ENCODE measurements at regions not wholly inside any gene's neighbourhood (a gene's known extent, or its start where the extent isn't known, plus 50 kb on each side); places are given as distances from the start of the nearest gene placed in this dataset.
A peak's percentile ranks its signal among the peaks of the same experiment; 100 is the strongest.

DNA sequence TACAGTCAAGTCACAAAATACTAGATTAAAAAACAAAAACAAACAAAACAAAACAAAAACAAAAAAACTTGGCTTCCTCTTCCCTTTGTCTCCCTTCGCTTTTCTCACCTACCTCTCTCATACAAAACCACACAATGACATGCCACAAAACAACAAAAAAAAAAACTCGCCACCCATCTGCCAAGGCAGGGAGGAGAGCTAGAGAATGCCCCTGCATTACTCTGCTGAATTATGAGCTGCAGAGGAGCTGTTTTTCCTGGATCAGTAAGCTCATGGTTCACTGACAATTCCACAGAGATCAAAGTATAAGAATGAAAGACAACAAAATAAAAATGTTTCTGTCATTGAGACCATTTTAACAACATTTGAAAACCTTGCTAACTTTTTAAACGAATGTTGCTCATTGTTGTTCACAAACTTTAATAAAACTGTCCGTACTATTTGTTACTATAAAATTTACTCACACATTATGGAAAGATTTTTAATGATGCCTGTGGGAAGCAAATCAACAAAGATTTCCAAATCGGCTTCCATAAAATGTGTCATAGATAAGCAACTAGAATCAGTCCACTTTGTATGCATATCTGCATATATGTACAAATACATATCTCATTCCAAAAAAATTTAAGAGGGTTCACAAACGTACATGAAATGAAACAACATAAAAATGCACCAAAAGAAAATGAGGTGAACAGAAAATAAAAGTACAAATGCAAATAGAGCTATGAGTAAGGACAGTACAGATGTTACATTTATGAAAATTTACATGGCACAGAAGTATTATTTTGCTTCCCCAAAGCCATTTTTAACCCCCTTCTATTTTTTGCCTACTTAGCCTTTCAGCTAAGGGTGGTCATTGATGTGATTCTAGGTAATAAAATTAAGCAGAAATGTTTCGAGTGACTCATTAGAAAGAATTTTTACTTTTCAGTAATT, 252.4 kb upstream of the FAT4 start:
- no peak for DNase-seq (ENCODE audit: low spot score)

DNA sequence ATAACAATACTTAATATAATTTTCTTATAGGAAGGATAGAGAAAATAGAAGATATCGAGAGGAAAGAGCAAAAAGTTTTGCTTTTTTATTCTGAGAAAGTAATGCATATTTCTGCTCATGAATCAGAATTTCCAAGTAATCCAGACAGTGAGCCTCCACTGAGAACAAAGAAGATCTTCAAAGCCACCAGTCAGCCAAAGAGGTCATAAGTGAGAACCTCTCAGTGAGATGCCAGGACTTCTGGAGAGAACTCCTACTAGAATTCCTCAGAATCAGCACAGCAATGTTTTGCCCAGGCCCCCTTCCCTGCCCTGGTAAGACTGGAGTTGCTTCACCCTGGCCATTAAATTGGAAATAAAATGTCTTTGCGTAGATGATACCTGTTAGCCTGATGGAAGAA, 254.4 kb upstream of the FAT4 start:
- DNase-seq (ENCODE audit: low spot score) = no peak

GRCh38 chr4:125049711-125050110, 265.0 kb upstream of the FAT4 start:
- DNase-seq (ENCODE audit: low spot score) = no peak

GRCh38 chr4:125045311-125045710, 269.4 kb upstream of the FAT4 start:
- no peak for DNase-seq (ENCODE audit: low spot score)

DNA sequence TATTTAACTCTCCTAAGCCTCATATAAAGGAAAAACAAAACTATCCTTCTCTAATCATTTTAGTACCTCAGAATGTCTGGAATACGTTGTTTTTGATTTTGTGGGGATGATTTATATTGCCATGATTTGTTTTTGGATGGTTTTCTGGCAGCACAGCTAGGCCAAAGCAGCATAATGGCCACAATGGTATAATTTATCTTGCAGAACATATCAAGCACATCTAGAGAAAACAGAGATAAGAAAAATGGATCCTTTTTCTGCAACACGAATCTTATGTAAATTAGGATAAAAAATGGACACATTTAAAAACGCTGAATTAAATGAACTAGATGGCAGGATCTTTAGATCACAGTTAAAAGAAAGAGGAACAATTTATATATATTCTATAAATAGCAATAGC, 269.9 kb upstream of the FAT4 start:
- DNase-seq (ENCODE audit: low spot score) = no peak

DNA sequence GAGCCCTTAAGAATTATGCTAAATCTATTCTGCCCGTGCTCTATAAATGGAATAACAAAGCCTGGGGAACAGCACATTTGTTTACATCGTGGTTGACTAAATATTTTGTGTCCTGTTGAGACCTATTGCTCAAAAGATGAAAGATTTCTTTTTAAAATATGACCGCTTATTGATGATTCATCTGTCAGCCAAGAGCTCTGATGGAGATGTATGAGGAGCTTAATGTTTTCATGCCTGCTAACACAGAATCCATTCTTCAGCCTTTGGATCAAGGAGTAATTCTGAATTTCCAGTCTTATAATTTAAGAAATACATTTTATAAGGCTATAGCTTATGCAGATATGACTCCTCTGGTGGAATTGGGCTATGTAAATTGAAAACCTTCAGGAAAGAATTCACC, 271.3 kb upstream of the FAT4 start:
- DNase-seq (ENCODE audit: low spot score) = no peak

DNA sequence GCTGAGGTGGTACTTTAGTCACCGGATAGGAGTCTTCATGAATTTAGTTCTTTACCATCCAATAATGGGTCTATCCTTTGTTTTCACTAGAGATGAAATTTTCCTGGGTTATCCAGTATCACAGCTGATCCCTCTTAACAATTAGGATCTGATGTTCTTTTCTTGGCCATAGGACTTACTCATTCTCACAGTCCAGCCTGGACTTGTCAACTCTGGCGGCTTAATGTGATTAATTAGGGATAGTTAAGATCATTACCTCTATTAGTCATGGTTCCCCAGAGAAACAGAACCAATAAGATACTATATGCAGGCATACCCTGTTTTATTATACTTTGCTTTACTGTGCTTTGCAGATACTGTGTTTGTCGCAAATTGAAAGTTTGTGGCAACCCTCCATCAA, 272.7 kb upstream of the FAT4 start:
- no peak for DNase-seq (ENCODE audit: low spot score)

DNA sequence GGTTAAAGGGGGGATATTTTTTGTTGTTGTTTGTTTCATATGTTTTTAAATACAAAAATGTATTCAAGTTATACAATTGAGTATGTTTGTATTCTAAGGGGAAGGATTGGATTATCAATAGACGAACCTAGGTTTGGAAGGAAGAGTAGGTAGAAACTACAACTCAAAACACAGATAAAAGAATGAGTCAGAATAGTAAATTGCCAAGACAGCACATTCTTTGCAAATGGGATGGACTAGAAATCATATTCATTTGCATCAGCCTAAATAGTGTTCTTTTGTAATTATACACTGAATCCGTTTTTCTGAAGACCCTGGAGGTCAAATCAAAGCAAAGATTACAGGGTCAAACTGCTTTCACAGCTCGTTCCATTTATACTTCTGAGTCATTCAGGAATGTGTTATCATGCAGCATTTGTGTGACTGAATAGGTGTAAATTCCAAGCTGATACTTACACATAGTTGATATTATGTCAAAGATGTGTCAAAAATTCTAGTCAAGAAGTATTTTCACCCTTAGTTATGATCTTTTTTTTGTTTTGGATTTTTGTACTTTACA, 273.3 kb upstream of the FAT4 start:
- DNase-seq (ENCODE audit: low spot score) = no peak

DNA sequence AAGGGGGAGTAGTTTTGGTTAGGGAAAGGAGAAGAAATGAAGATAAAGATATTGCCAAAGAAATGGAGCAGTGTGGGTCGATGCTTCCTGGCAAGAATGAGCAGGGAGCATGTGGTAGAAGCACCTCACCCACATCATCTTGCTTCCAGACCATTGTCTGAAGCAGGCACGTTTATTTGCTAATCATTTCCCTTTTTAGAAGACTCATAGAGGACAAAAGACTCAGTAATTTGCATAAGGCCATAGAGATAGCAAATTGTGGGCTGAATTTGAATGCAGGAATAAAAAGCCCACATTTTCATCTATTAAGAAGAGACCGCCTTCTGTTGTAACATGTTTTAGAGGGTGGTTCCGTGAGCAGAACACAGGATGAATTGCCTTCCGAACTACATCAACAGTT, 275.2 kb upstream of the FAT4 start:
- DNase-seq (ENCODE audit: low spot score) = no peak

- DNase-seq (ENCODE audit: low spot score) = no peak
Observed at GRCh38 chr4:125022855-125023501, 291.8 kb upstream of the FAT4 start.

- no peak for DNase-seq (ENCODE audit: low spot score)
Observed at GRCh38 chr4:125021189-125021588, 293.6 kb upstream of the FAT4 start.

DNA sequence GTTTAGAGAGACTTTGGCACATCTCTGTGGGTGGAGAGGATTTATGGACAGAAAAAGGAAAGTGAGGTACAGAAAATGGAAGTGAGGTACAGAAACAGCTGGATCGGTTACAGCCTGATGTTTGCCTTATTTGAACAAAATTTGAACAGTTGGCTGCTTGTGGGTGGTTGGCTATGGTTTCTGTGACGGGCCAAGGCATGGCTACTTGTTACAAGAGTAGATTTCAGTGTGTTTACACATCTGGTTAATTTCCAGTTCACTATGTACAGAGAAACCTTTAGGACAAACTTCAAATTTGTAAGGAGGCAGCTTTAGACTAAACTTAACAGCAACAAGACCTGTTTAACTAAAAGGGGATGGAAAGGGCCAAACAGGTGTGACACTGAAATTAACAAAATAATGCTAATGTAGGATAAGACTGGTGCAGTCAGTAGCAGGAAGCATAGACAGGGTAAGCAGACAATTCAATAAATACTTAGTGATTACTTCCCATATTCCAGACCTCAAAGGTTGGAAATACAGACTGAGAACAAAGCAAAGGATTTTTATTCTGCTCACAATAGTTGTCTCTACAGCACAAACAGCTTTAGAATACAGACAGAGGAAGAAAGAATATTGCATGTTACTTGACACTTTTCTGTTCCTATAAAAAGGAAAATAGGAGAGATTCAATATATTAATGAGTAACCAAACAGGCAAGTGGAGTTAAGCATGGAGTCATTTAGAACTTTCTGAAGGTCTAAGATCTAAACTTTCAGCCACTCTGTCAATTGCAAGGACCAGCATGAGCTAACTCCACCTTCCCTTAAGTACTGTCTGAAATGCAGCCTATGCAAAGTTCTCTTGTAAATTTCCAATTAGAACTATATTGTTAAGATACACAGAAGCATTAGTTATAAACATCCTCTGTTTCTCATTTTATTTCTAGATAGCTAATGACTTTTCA, 294.4 kb upstream of the FAT4 start:
- DNase-seq (ENCODE audit: low spot score) = no peak

DNA sequence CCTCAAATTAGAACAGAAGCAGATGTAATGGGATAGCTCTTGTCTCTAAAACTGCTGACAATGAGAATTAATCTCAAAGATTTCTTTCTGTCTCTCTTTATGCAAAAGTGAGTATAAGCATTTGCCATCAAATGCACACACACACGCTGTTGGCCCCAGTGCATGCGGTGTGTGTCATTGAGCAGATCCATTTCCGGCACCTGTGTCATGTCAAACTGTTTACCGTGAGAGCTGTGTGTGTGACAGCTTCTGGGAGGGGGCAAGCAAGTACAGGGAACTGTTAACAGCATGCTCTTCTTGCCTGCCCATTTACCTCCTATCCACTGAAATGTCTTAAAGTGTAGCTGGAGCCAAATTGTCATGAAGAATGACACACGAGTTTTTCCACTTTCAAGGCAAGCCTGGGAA, 297.9 kb upstream of the FAT4 start:
- DNase-seq (ENCODE audit: low spot score) = no peak

GRCh38 chr4:125013891-125014290, 300.9 kb upstream of the FAT4 start:
- no peak for DNase-seq (ENCODE audit: low spot score)

DNA sequence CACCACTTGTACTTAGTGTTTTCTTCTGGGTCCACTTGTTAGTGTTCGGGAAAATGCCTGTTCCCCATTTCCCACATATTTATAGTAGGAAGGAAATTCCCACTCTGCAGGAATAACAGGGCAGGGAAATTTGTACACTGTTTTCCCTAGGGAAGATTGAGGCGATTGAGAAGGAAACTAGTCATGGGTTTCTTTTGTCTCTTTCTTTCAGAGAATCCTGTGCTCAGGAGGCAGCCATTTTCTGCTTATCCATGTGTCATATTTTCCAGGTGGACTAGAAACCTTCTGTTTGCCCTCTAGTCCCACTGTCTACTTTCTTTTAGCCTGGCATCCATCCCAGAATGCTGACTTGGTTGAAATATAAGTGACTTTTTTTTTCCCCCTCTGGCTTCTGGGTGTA, 299.1 kb upstream of the ANKRD50 start:
- DNase-seq (ENCODE audit: low spot score) = no peak

- DNase-seq (ENCODE audit: low spot score) = no peak
Observed at GRCh38 chr4:125010796-125011503, 298.4 kb upstream of the ANKRD50 start.

DNA sequence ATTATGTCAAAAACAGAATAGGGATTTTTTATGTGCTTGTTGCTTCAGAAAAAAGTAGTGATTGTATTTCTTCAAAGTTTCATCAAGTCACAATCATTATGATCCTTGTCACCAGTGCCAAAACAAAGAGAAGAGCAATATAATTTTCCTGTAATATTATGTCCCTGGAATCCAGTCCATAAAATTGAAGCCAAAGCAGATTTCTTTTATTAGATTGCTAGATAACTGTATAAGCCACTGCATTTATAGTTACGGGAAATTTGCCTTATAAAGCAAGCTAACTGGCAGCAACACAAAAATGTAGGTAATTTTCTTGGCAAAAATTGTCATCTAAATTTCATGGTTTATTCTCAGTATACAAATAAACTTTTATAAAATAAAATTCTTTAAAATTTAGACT, 296.1 kb upstream of the ANKRD50 start:
- no peak for DNase-seq (ENCODE audit: low spot score)

GRCh38 chr4:125004676-125005075, 292.1 kb upstream of the ANKRD50 start:
- DNase-seq (ENCODE audit: low spot score) = no peak

- DNase-seq (ENCODE audit: low spot score) = no peak
Observed at GRCh38 chr4:125003840-125004239, 291.3 kb upstream of the ANKRD50 start.

- DNase-seq (ENCODE audit: low spot score) = no peak
Observed at GRCh38 chr4:124997991-124998390, 285.5 kb upstream of the ANKRD50 start.

GRCh38 chr4:124997124-124997523, 284.6 kb upstream of the ANKRD50 start:
- peak; percentile 23 for DNase-seq (ENCODE audit: low spot score)
